GM12875 (cell line): ENCODE measurements at regions not wholly inside any gene's neighbourhood (a gene's known extent, or its start where the extent isn't known, plus 50 kb on each side); places are given as distances from the start of the nearest gene placed in this dataset.

Source experiments
- H3K4me3 ChIP-seq: one replicate; pipeline ENCODE4 v1.5.1; 2011; ENCODE audit warnings: low read depth, low read length, control low read depth
- CTCF ChIP-seq: IDR thresholded peaks from 2 replicates; pipeline ENCODE4 v1.5.1; 2011; ENCODE audit warnings: low read depth, mild to moderate bottlenecking, control low read depth, inconsistent platforms, low read length, moderate library complexity, borderline replicate concordance; ENCODE audit not compliant: insufficient read depth

GRCh38 chr2:240269886-240270285 lies 129.4 kb upstream of the OTOS start:
- no peak overlapping the region for H3K4me3 ChIP-seq
- TF ChIP-seq CTCF: no peak

- H3K4me3 ChIP-seq: no peak overlapping the region
- TF ChIP-seq CTCF: no peak
Observed at GRCh38 chr2:240271716-240272341, 131.4 kb upstream of the OTOS start.

- no peak for TF ChIP-seq CTCF
- no peak overlapping the region for H3K4me3 ChIP-seq
Observed at GRCh38 chr2:240275386-240275785, 134.9 kb upstream of the OTOS start.

GRCh38 chr2:240277073-240277806 lies 136.8 kb upstream of the OTOS start:
- no peak overlapping the region for H3K4me3 ChIP-seq
- TF ChIP-seq CTCF: no peak

- no peak for TF ChIP-seq CTCF
Observed at GRCh38 chr2:240277807-240278522, 137.5 kb upstream of the OTOS start.

GRCh38 chr2:240278661-240279060 lies 138.2 kb upstream of the OTOS start:
- no peak overlapping the region for H3K4me3 ChIP-seq
- TF ChIP-seq CTCF: no peak

More at GRCh38 chr2:240277807-240278522, 137.5 kb upstream of the OTOS start:
- no peak overlapping the region for H3K4me3 ChIP-seq
